ENCODE measurements at regions not wholly inside any gene's neighbourhood (a gene's known extent, or its start where the extent isn't known, plus 50 kb on each side); places are given as distances from the start of the nearest gene placed in this dataset.
A peak's percentile ranks its signal among the peaks of the same experiment; 100 is the strongest.
"Not testable (repeated sequence)": the region's sequence is repeated elsewhere in the genome, so short reads cannot be mapped to it uniquely, and the experiment has no call there.

- no peak for DNase-seq
Measured at GRCh38 chr5:18379189-18379588, 744.9 kb downstream of the TAF11L14 start.

GRCh38 chr5:18380729-18381362 lies 746.6 kb downstream of the TAF11L14 start:
- no peak for DNase-seq

- peak; percentile 9 for DNase-seq
Measured at GRCh38 chr5:18393565-18394442, 759.5 kb downstream of the TAF11L14 start.

GRCh38 chr5:18394443-18394804 lies 760.2 kb downstream of the TAF11L14 start:
- DNase-seq = no peak

GRCh38 chr5:18395126-18396110 lies 761.2 kb downstream of the TAF11L14 start:
- DNase-seq = no peak

GRCh38 chr5:18397371-18397770 lies 763.1 kb downstream of the TAF11L14 start:
- DNase-seq = no peak

GRCh38 chr5:18397891-18398290 lies 763.6 kb downstream of the TAF11L14 start:
- no peak for DNase-seq

GRCh38 chr5:18399461-18400327 lies 765.4 kb downstream of the TAF11L14 start:
- not testable (repeated sequence) for DNase-seq

- no peak for DNase-seq
Measured at GRCh38 chr5:18403141-18403540, 768.9 kb downstream of the TAF11L14 start.

GRCh38 chr5:18403941-18404438 lies 769.7 kb downstream of the TAF11L14 start:
- DNase-seq = no peak

GRCh38 chr5:18420711-18421110 lies 786.5 kb downstream of the TAF11L14 start:
- DNase-seq = no peak

- no peak for DNase-seq
Measured at GRCh38 chr5:18433336-18433735, 799.1 kb downstream of the TAF11L14 start.

- no peak for DNase-seq
Measured at GRCh38 chr5:18438126-18438525, 803.9 kb downstream of the TAF11L14 start.

- no peak for DNase-seq
Measured at GRCh38 chr5:18455521-18455920, 821.3 kb downstream of the TAF11L14 start.

GRCh38 chr5:18457255-18457654 lies 823.0 kb downstream of the TAF11L14 start:
- no peak for DNase-seq

GRCh38 chr5:18461766-18462165 lies 827.5 kb downstream of the TAF11L14 start:
- no peak for DNase-seq

GRCh38 chr5:18465833-18466681 lies 831.8 kb downstream of the TAF11L14 start:
- DNase-seq = peak; percentile 1

GRCh38 chr5:18466731-18467130 lies 832.5 kb downstream of the TAF11L14 start:
- no peak for DNase-seq

GRCh38 chr5:18471791-18472190 lies 837.5 kb downstream of the TAF11L14 start:
- DNase-seq = not testable (repeated sequence)

GRCh38 chr5:18483451-18483850 lies 849.2 kb downstream of the TAF11L14 start:
- no peak for DNase-seq
